HFF-Myc (cell line): ENCODE measurements at regions not wholly inside any gene's neighbourhood (a gene's known extent, or its start where the extent isn't known, plus 50 kb on each side); places are given as distances from the start of the nearest gene placed in this dataset.

ENCODE experiments used
- DNase-seq: peaks from one replicate; pipeline ENCODE4 v3.0.0-alpha.2; 2011; ENCODE audit warnings: low read depth; ENCODE audit errors: extremely low read depth
- H3K4me3 ChIP-seq: replicated peaks from 2 replicates; pipeline ENCODE4 v1.5.1; 2011; ENCODE audit warnings: low read depth, mild to moderate bottlenecking, control low read depth, low read length
- TF ChIP-seq, protein P1 (sequence below): IDR thresholded peaks from 2 replicates; pipeline ENCODE4 v1.5.1; 2012; ENCODE audit warnings: mild to moderate bottlenecking, low read depth, low read length, control low read depth; ENCODE audit errors: missing control alignments

DNA sequence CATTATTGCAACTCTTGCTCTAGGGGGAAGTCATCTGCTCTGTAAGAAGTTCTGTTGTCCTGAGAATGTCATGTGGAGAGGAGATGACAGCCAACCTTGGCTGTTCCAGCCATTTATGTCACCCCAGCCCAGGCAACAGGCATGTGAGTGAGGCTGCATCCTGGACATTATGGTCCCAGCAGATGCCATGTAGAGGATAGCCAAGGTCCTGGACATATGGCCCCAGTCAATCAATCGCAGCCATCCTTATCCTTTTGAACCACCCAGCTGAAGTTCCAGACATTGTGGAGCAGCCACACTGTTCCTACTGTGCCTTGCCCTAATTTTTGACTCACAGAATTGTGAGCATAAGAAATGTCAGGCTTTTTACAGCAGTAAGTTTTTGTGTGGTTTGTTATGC lies 84.9 kb downstream of the AVPR1A start:
- H3K4me3 ChIP-seq, result no peak overlapping the region
- TF ChIP-seq, protein P1, sequence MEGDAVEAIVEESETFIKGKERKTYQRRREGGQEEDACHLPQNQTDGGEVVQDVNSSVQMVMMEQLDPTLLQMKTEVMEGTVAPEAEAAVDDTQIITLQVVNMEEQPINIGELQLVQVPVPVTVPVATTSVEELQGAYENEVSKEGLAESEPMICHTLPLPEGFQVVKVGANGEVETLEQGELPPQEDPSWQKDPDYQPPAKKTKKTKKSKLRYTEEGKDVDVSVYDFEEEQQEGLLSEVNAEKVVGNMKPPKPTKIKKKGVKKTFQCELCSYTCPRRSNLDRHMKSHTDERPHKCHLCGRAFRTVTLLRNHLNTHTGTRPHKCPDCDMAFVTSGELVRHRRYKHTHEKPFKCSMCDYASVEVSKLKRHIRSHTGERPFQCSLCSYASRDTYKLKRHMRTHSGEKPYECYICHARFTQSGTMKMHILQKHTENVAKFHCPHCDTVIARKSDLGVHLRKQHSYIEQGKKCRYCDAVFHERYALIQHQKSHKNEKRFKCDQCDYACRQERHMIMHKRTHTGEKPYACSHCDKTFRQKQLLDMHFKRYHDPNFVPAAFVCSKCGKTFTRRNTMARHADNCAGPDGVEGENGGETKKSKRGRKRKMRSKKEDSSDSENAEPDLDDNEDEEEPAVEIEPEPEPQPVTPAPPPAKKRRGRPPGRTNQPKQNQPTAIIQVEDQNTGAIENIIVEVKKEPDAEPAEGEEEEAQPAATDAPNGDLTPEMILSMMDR, result no peak
- DNase-seq, result no peak

DNA sequence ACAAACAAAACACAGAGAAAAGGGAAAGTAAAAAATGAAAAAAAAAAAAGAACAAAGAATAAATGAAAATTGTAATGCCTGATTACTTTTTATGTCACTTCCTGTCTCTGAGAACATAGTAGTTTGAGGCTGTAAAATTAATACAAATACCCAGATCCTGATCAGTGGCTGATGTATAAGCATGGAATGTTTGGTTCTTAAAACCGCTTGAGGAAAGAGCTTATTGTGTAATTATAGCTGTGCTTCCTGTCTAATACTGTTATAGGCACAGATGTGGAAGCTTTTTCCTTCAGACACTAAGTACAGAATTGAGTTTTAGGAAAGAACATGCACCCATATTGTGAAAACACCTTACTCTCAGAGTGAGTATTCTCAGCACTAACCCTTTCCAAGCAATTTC lies 86.9 kb downstream of the AVPR1A start:
- TF ChIP-seq, protein P1, result no peak
- no peak for DNase-seq

DNA sequence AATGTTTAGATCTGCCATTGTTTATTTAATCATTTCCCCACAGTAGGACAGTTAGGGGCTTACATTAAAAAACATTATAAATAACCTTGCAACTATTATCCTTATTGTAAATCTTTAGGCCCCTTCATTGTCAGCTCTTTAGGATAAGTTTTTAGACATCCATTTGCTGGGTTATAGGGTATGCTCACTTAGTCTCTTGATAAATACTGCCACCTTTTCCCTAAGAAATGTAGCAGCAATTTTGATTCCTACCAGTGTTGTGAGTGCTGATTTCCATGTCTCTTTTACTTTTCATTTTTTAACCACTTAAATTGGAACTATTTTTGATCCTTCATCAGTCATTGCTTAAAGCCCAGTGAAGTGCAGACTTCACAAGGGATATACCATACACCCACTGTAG lies 94.4 kb downstream of the AVPR1A start:
- H3K4me3 ChIP-seq, result no peak overlapping the region
- DNase-seq, result no peak
- TF ChIP-seq, protein P1, result no peak

More for the DNA sequence above, 86.9 kb downstream of the AVPR1A start:
- H3K4me3 ChIP-seq, result no peak overlapping the region

DNA sequence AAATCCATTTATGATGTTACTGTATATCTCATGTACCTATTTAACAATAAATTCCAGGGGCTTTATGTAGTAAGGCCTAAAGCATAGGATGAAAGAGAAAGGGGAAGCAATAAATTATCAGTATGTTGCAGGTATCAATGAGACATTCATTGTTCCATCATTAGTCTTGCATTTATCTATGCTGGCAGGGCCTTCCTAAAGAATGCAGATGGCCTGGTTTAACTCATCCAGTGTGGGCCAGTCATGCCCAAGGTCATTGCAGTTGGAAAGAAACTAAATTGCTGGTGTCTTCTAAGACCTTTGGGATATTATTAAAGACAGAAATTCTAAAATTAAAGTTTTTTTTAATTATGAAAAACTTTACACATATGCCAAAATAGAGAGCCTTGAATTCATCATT lies 98.3 kb downstream of the AVPR1A start:
- TF ChIP-seq, protein P1, result no peak
- no peak for DNase-seq
- H3K4me3 ChIP-seq, result no peak overlapping the region

DNA sequence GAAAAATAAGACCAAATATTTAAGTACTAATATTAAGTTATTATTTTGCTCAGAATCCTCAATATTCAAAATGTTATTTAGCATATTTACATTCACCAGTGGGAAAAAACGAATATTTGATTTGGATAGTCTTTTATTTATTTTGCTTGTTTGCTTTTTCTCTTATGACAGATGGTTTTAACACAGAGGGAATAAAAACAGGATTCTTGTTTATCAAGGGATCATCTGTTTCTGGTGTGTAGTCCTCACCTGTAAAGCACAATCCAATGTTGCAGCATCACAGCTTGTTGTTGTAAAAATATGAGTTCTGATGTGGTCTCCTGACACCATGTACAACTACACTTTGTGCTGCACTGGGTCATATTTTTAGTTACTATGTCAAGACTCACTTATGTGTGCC lies 103.9 kb downstream of the AVPR1A start:
- TF ChIP-seq, protein P1, result no peak
- no peak for DNase-seq
- no peak overlapping the region for H3K4me3 ChIP-seq

DNA sequence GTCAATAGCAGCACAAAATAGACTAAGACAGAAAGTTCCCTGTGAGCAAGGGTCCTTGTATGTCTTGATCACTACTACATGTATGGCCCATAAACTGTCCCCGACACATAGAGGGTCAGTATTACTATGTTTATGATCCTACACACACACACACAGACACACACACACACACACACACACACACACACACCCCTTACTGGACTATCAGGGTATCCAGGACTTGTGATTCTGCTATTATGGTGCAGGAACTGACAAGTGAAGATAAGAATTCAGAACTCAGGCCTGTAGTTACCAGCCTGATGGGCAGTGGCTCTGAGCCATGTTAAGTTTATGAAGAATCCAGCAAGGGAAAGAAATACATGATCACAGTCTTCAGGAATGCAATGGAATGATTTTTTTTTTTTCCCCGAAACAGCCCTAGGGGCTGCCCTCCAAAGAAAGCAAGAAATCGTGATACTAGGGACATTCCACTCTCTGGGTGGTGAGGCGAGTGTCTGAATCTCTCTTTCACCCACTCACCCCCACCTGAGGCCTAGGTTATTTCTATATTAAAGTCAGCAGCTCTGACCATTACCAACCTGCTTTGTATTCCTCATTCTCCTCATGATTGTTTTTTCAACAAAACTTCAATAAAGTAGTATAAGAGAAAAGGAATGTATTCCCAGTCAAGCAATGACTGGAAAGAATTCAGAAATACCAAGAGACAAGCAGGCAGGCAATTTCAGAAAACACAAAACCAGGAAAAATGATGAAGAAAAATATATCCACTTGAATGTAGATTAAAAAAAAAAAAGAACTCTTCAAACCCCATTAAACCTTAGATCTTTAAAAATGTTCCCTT lies 105.8 kb downstream of the AVPR1A start:
- no peak for DNase-seq
- TF ChIP-seq, protein P1, result no peak
- H3K4me3 ChIP-seq, result no peak overlapping the region
